GM19025 (cell line): ENCODE measurements at regions not wholly inside any gene's neighbourhood (a gene's known extent, or its start where the extent isn't known, plus 50 kb on each side); places are given as distances from the start of the nearest gene placed in this dataset.
"Not testable (repeated sequence)": the region's sequence is repeated elsewhere in the genome, so short reads cannot be mapped to it uniquely, and the experiment has no call there.

Experiments used
- ATAC-seq: cut with Tn5 transposase; IDR thresholded peaks from one replicate; pipeline ENCODE4 v1.9.1; 2021; ENCODE audit warnings: mild to moderate bottlenecking, low read depth, moderate library complexity; ENCODE audit not compliant: unreplicated experiment

DNA sequence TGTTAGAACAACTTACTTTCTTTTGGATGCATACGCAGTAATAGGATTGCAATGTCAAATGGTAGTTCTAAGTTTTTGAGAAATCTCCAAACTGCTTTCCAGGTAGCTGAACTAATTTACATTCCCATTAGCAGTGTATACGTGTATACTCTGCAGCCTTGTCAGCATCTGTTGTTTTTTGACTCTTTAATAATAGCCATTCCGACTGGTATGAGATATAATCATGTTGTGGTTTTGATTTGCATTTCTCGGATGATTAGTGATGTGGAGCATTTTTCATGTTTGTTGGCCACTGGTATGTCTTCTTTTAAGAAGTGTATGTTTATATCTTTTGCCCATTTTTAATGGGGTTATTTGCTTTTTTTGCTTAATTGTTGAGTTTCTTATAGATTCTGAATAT, 76.9 kb upstream of the HNRNPA1L2 start:
- not testable (repeated sequence) for ATAC-seq

DNA sequence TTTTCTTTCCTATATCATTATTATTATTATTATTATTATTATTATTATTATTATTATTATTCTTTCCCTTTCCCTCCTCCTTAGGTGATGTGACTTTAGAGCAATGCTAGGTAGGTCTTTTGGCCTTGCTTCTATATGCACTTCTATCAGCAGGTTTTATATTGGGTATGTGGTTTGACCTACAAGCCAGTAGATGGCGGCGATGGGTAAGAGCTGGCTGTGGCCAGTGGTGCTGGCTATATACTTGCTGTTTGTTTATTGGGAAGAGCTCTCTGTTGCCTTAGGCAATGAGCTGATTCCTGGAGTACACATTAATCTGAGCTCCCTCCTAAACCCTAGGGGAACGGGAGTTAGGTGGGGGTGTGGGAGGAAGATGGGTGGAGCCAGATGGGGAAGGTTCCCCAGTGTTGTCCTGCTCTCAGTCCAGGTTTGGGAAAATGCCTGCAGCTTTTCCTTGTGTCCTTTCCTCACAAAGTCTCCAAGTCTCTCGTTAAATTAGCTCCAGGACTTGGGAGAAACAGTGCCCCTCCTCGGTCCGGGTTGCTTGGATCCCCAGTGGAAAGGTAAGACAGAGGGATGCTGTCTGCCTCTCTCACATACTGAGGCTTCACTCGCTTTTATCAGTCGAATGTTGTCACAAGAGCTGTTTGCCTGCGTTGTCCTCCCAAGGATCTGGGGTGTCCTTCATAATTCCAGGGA, 72.2 kb upstream of the HNRNPA1L2 start:
- peak; percentile 73 for ATAC-seq

DNA sequence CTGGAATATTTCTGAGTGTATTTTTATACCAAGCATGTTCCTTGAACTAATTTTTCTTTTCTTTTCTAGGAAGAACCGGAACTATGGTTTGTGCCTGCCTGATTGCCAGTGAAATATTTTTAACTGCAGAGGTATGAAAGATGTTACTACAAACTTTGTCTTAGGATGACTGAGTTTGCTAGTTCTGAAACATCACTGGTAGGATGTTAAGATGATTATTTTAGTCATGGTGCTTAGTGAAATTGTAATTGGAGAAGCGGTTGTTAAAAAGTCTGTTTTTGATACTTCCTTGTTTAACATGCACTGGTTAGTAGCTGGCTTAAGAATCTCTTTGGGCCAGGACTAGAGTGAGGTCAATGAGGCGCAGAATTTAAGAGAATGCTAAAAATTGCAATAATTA, 71.1 kb upstream of the HNRNPA1L2 start:
- ATAC-seq = not testable (repeated sequence)

DNA sequence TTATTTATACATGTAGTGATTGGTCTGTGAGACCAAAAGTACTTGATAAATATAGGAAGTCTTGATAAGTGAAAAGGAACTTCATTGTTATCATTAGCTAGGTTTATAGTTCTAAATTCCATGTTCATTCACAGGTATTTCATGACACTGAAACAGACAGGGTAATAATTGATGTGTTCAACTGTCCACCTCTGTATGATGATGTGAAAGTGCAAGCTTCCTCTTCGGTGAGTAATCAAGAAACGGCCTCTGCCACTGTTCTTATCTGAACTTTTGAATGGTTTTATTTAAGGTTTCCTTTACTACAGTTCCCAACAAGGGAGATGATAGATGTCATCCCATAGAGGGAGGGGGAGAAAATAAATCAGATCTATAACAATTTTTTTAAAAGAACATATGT, 59.3 kb upstream of the HNRNPA1L2 start:
- ATAC-seq = peak; percentile 72
